MM.1S (cell line): ENCODE measurements at regions not wholly inside any gene's neighbourhood (a gene's known extent, or its start where the extent isn't known, plus 50 kb on each side); places are given as distances from the start of the nearest gene placed in this dataset.

ENCODE experiments used
- EZH2 ChIP-seq: fragments of 300-600 bp; sonication (generic); optimal IDR thresholded peaks from 2 replicates; pipeline ENCODE3; 2017; ENCODE audit warnings: low read depth, mild to moderate bottlenecking, antibody characterized with exemption, low read length, mixed read lengths
- EZH2phosphoT487 ChIP-seq: fragments of 300-600 bp; sonication (generic); IDR thresholded peaks from 2 replicates; pipeline ENCODE4 v1.6.1; 2018; ENCODE audit warnings: antibody characterized with exemption, low read length
- TF ChIP-seq, protein P1 (sequence below): fragments of 300-600 bp; sonication (generic); IDR thresholded peaks from 2 replicates; pipeline ENCODE4 v1.5.1; 2016; ENCODE audit warnings: antibody characterized with exemption, low read length, mixed read lengths

DNA sequence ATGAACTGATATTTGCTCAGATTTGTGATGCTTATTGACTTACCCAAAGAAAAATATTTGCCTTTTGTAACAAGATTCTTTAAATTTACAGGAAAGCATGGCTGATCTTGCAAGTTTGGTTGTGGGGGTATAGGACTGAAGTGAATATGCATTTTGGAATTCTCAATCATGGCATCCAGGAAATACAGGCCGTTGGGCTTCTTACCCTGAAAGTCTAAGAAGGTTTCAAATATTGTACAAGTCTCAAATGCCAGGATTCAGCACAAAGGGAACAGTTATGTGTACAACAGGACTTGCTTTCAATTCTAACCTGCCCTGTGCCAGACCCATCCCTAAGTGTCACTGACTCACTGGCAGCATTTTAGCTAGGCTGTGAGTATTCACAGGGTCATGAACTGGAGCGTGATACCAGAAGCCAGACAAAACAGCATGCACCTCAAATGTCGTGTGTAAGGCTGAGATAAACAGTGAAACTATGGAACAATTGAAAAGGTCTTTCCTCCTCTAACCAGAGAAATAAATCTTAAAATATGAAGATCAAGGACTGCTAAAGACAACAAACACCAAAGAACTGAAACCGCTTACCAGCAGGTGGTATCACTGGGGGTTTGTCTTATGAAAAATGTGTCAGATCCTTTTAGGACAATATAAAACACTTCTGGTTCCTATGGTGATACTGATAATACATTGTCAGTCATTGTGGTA lies 168.6 kb upstream of the RGMB start:
- TF ChIP-seq, protein P1, sequence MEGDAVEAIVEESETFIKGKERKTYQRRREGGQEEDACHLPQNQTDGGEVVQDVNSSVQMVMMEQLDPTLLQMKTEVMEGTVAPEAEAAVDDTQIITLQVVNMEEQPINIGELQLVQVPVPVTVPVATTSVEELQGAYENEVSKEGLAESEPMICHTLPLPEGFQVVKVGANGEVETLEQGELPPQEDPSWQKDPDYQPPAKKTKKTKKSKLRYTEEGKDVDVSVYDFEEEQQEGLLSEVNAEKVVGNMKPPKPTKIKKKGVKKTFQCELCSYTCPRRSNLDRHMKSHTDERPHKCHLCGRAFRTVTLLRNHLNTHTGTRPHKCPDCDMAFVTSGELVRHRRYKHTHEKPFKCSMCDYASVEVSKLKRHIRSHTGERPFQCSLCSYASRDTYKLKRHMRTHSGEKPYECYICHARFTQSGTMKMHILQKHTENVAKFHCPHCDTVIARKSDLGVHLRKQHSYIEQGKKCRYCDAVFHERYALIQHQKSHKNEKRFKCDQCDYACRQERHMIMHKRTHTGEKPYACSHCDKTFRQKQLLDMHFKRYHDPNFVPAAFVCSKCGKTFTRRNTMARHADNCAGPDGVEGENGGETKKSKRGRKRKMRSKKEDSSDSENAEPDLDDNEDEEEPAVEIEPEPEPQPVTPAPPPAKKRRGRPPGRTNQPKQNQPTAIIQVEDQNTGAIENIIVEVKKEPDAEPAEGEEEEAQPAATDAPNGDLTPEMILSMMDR, result no peak
- no peak for TF ChIP-seq EZH2
- no peak for TF ChIP-seq EZH2phosphoT487
